Neuronal stem cell (in vitro differentiated cells): ENCODE measurements at regions not wholly inside any gene's neighbourhood (a gene's known extent, or its start where the extent isn't known, plus 50 kb on each side); places are given as distances from the start of the nearest gene placed in this dataset.

Experiments used
- DNase-seq: peaks from one replicate; pipeline ENCODE4 v3.0.0-alpha.2; 2013; ENCODE audit warnings: low spot score
- H2AFZ ChIP-seq: one replicate; pipeline ENCODE4 v1.6.1; 2013; ENCODE audit warnings: mild to moderate bottlenecking, low read length, inconsistent platforms
- H2AK5ac ChIP-seq: 2 replicates; pipeline ENCODE4 v1.6.1; 2013; ENCODE audit warnings: low read depth, mild to moderate bottlenecking, inconsistent platforms, low read length, moderate library complexity, mixed read lengths
- H2BK120ac ChIP-seq: 2 replicates; pipeline ENCODE4 v1.6.1; 2013; ENCODE audit warnings: low read depth, mild to moderate bottlenecking, inconsistent platforms, low read length, moderate library complexity, mixed read lengths
- H2BK12ac ChIP-seq: one replicate; pipeline ENCODE4 v1.6.1; 2013; ENCODE audit warnings: low read length, inconsistent platforms
- H2BK15ac ChIP-seq: 2 replicates; pipeline ENCODE4 v1.6.1; 2013; ENCODE audit warnings: mild to moderate bottlenecking, low read length, inconsistent platforms, mixed read lengths
- H2BK5ac ChIP-seq: one replicate; pipeline ENCODE4 v1.6.1; 2013; ENCODE audit warnings: inconsistent platforms, mild to moderate bottlenecking, low read length, moderate library complexity
- H3K14ac ChIP-seq: one replicate; pipeline ENCODE4 v1.6.1; 2013; ENCODE audit warnings: low read length, inconsistent platforms
- H3K18ac ChIP-seq: 2 replicates; pipeline ENCODE4 v1.6.1; 2013; ENCODE audit warnings: low read length, inconsistent platforms
- H3K23ac ChIP-seq: 2 replicates; pipeline ENCODE4 v1.6.1; 2013; ENCODE audit warnings: low read depth, mild to moderate bottlenecking, mixed read lengths, low read length, inconsistent platforms; ENCODE audit not compliant: poor library complexity
- H3K27ac ChIP-seq: replicated peaks from 3 replicates; pipeline ENCODE4 v1.5.1; 2013; ENCODE audit warnings: low read length, inconsistent platforms
- H3K27me3 ChIP-seq, 3 experiments: 2 replicates each; pipeline ENCODE4 v1.6.1; 2013; ENCODE audit warnings: low read length in 3 of 3, mild to moderate bottlenecking in 2 of 3, inconsistent platforms in 1 of 3, low read depth in 1 of 3, mixed read lengths in 1 of 3, moderate library complexity in 1 of 3; ENCODE audit not compliant: control insufficient read depth in 3 of 3, insufficient read depth in 3 of 3
- H3K36me3 ChIP-seq, 2 donors: replicated peaks in 1 of 2; 2 replicates each; pipeline ENCODE4 v1.6.1; 2013; ENCODE audit warnings: low read length in 2 of 2; ENCODE audit not compliant: control insufficient read depth in 2 of 2, insufficient read depth in 2 of 2
- H3K4ac ChIP-seq: 2 replicates; pipeline ENCODE4 v1.6.1; 2013; ENCODE audit warnings: inconsistent platforms, mild to moderate bottlenecking, low read length, moderate library complexity
- H3K4me1 ChIP-seq, 2 donors: 1 replicate in 1 of 2; 2 replicates in 1 of 2; pipeline ENCODE4 v1.6.1; 2013; ENCODE audit warnings: low read length in 2 of 2, low read depth in 1 of 2; ENCODE audit not compliant: control insufficient read depth in 2 of 2, insufficient read depth in 1 of 2
- H3K4me2 ChIP-seq: one replicate; pipeline ENCODE4 v1.6.1; 2013; ENCODE audit warnings: mild to moderate bottlenecking, low read length, inconsistent platforms; ENCODE audit not compliant: insufficient read depth, poor library complexity, severe bottlenecking
- H3K4me3 ChIP-seq, 2 donors: 2 replicates each; pipeline ENCODE4 v1.5.1; 2013; ENCODE audit warnings: low read length in 2 of 2, mild to moderate bottlenecking in 2 of 2, inconsistent platforms in 1 of 2, moderate library complexity in 1 of 2
- H3K79me1 ChIP-seq: one replicate; pipeline ENCODE4 v1.6.1; 2013; ENCODE audit warnings: low read depth, mild to moderate bottlenecking, inconsistent platforms, low read length, moderate library complexity
- H3K9ac ChIP-seq: one replicate; pipeline ENCODE4 v1.6.1; 2013; ENCODE audit warnings: mild to moderate bottlenecking, low read depth, low read length, inconsistent platforms; ENCODE audit not compliant: poor library complexity
- H3K9me3 ChIP-seq, 2 donors: replicated peaks in 1 of 2; 2 replicates each; pipeline versions ENCODE3 to v1.6.1; 2013; ENCODE audit warnings: low read length in 2 of 2, mild to moderate bottlenecking in 2 of 2, inconsistent platforms in 1 of 2, low read depth in 1 of 2, mixed read lengths in 1 of 2, moderate library complexity in 1 of 2; ENCODE audit not compliant: control insufficient read depth in 2 of 2, insufficient read depth in 1 of 2
- H4K8ac ChIP-seq: one replicate; pipeline ENCODE4 v1.6.1; 2013; ENCODE audit warnings: low read depth, mild to moderate bottlenecking, inconsistent platforms, low read length, moderate library complexity
- H4K91ac ChIP-seq: one replicate; pipeline ENCODE4 v1.6.1; 2013; ENCODE audit warnings: low read length, low read depth, mild to moderate bottlenecking, inconsistent platforms; ENCODE audit not compliant: poor library complexity
- WGBS, 2 donors: extraction: QIAGEN DNeasy Blood & Tissue Kit; methylation state at CpG; one replicate each; pipeline ENCODE4 v1.1.7; 2013; ENCODE audit warnings: missing lambda C conversion rate in 2 of 2, mixed read lengths in 1 of 2; ENCODE audit not compliant: insufficient read length in 2 of 2, insufficient replicate concordance in 1 of 2; ENCODE audit errors: extremely low coverage in 2 of 2; 5-methylcytosine and 5-hydroxymethylcytosine counted together

- Histone ChIP-seq H2BK120ac (no peak overlapping the region), H3K9ac (no peak overlapping the region), H3K79me1 (no peaks in the 10 kb centered on the region), H3K4me2 (no peak overlapping the region), H3K36me3 (no peaks in the 10 kb centered on the region), H2BK12ac (no peak overlapping the region), H4K91ac (no peak overlapping the region), H3K9me3 (no peaks in the 10 kb centered on the region), H3K27me3 (no peaks in the 10 kb centered on the region), H4K8ac (no peak overlapping the region), H2BK5ac (no peak overlapping the region), H3K18ac (no peak overlapping the region), H3K14ac (no peak overlapping the region), H3K4me3 (no peak overlapping the region), H3K4me1 (no peaks in the 10 kb centered on the region), H3K4ac (no peak overlapping the region), H3K27ac (no peak overlapping the region), H2BK15ac (no peak overlapping the region), H2AFZ (no peak overlapping the region), H3K23ac (no peak overlapping the region), H2AK5ac (no peak overlapping the region)
- no CpG with 5 or more reads among the region's 5 CpGs for WGBS, 2 donors
- DNase-seq = no peak
These were observed 327.7 kb downstream of the DKK2 start for GRCh38 chr4:106708464-106708816.

- no peaks in the 10 kb centered on the region for H3K4me1 ChIP-seq
- no peak overlapping the region for H2AK5ac ChIP-seq
- H3K4ac ChIP-seq = no peak overlapping the region
- WGBS, 2 donors = no CpG with 5 or more reads among the region's 2 CpGs
- no peak overlapping the region for H2BK12ac ChIP-seq
- H3K4me2 ChIP-seq = no peak overlapping the region
- no peaks in the 10 kb centered on the region for H3K9me3 ChIP-seq
- no peak overlapping the region for H2BK120ac ChIP-seq
- no peak overlapping the region for H2BK15ac ChIP-seq
- no peak overlapping the region for H2BK5ac ChIP-seq
- H4K91ac ChIP-seq = no peak overlapping the region
- DNase-seq = no peak
- H3K36me3 ChIP-seq = no peaks in the 10 kb centered on the region
- H3K14ac ChIP-seq = no peak overlapping the region
- H3K23ac ChIP-seq = no peak overlapping the region
- H3K18ac ChIP-seq = no peak overlapping the region
- H2AFZ ChIP-seq = no peak overlapping the region
- H3K4me3 ChIP-seq = no peak overlapping the region
- H4K8ac ChIP-seq = no peak overlapping the region
- H3K27me3 ChIP-seq = no peaks in the 10 kb centered on the region
- no peaks in the 10 kb centered on the region for H3K79me1 ChIP-seq
- no peak overlapping the region for H3K27ac ChIP-seq
- no peak overlapping the region for H3K9ac ChIP-seq
These were observed 328.2 kb downstream of the DKK2 start for GRCh38 chr4:106707776-106708463.

GRCh38 chr4:106704253-106704870 lies 331.8 kb downstream of the DKK2 start:
- no CpG with 5 or more reads among the region's 6 CpGs for WGBS, 2 donors
- H3K4me1 ChIP-seq = no peaks in the 10 kb centered on the region

GRCh38 chr4:106700321-106700720 lies 331.7 kb upstream of the GIMD1 start:
- H2BK5ac ChIP-seq = no peak overlapping the region
- H2BK12ac ChIP-seq = no peak overlapping the region
- H3K79me1 ChIP-seq = no peaks in the 10 kb centered on the region
- H3K9ac ChIP-seq = no peak overlapping the region
- H3K9me3 ChIP-seq = no peaks in the 10 kb centered on the region
- H3K14ac ChIP-seq = no peak overlapping the region
- H3K36me3 ChIP-seq = no peaks in the 10 kb centered on the region
- WGBS, 2 donors = no CpG with 5 or more reads among the region's 2 CpGs
- H4K8ac ChIP-seq = no peak overlapping the region
- no peak overlapping the region for H3K18ac ChIP-seq
- no peak for DNase-seq
- H2AFZ ChIP-seq = no peak overlapping the region
- H3K4me3 ChIP-seq = no peak overlapping the region
- no peak overlapping the region for H2BK15ac ChIP-seq
- no peak overlapping the region for H2BK120ac ChIP-seq
- no peak overlapping the region for H3K4ac ChIP-seq
- no peak overlapping the region for H3K4me2 ChIP-seq
- H3K4me1 ChIP-seq = no peaks in the 10 kb centered on the region
- H3K27ac ChIP-seq = no peak overlapping the region
- no peak overlapping the region for H2AK5ac ChIP-seq
- no peak overlapping the region for H4K91ac ChIP-seq
- H3K23ac ChIP-seq = no peak overlapping the region
- H3K27me3 ChIP-seq = no peaks in the 10 kb centered on the region

More at GRCh38 chr4:106704253-106704870, 331.8 kb downstream of the DKK2 start:
- Histone ChIP-seq H2BK12ac (no peak overlapping the region), H3K4me2 (no peak overlapping the region), H3K14ac (no peak overlapping the region), H3K9me3 (no peaks in the 10 kb centered on the region), H3K9ac (no peak overlapping the region), H2AFZ (no peak overlapping the region), H4K8ac (no peak overlapping the region), H4K91ac (no peak overlapping the region), H3K4ac (no peak overlapping the region), H3K4me3 (no peak overlapping the region), H3K27me3 (no peaks in the 10 kb centered on the region), H2BK120ac (no peak overlapping the region), H3K18ac (no peak overlapping the region), H2BK5ac (no peak overlapping the region), H3K23ac (no peak overlapping the region), H2BK15ac (no peak overlapping the region), H3K36me3 (no peaks in the 10 kb centered on the region), H3K79me1 (no peaks in the 10 kb centered on the region), H3K27ac (no peak overlapping the region), H2AK5ac (no peak overlapping the region)
- DNase-seq = no peak
